Stimulated activated naive CD4-positive, alpha-beta T cell (primary cell): ENCODE measurements at regions not wholly inside any gene's neighbourhood (a gene's known extent, or its start where the extent isn't known, plus 50 kb on each side); places are given as distances from the start of the nearest gene placed in this dataset.
"Not testable (repeated sequence)": the region's sequence is repeated elsewhere in the genome, so short reads cannot be mapped to it uniquely, and the experiment has no call there.

ENCODE experiments used
- DNase-seq, 6 experiments: peaks; one replicate each; lab custom pipeline; 2025; lab: John Stamatoyannopoulos, UW

- no peak for DNase-seq
These were observed 539.5 kb downstream of the MATN1 start for GRCh38 chr1:30183895-30184294.

DNA sequence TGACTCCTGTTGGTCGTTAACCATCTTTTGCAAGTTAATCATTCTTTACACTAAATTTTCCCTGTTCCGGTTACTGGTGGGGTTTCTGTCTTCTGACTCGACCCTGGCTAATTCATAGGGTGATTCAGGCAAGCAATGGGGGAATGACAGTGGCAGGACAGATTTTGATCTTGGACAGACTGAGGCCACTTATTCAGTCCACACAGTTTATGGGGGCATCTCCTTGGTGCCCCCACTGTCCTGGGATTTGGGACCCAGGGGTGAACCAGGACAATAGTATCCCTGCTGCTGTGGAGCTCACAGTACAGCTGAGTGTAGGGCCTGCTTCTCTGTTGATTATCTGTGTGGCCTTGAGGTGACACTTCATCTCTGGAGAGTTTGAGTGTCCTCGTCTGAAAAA lies 540.4 kb downstream of the MATN1 start:
- no peak for DNase-seq

DNA sequence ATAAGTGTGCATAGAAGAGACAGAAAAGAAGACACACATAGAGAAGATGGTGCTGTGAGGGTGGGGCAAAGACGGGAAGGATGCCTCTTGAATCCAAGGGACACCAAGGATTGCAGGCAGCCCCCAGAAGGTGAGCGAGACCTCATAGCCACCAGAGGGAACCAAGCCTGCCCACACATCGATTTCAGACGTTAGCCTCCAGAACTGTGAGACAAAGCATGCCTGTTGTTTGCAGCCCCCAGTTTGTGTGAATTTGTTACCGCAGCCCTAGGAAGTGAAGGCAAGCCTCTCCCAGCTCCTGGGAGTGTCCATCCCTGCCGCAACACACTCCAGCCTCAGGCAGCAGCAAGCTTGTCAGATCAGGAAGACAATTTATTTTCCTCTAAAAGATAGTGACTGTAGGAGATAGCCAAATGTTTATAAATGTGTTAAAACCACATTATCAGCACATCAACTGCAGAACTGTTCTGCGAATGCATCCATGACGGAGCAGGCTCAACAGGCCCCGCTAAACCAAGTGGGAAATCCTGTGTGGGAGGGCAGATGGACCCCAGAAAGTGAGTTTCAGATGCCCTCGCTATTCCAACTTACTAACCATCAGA lies 543.3 kb downstream of the MATN1 start:
- DNase-seq = no peak

DNA sequence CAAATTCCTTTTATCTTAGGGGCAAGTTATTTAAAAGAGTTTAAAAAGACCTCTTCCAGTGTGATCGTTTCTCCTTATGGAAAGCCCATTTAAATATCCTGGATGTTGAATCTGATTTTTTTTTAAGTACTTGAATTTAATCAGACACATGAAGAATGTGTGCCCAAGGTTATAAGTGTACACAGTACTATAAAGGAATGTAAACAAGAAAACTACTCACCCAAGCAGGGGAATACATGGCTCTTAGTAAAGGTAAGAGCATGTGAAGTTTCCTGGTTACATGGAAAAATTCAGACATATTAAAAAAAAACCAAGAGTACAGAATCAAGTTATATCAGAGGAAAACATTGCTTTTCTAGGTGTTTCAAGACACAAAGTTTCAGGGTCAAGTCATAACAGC lies 546.9 kb downstream of the MATN1 start:
- DNase-seq = no peak

DNA sequence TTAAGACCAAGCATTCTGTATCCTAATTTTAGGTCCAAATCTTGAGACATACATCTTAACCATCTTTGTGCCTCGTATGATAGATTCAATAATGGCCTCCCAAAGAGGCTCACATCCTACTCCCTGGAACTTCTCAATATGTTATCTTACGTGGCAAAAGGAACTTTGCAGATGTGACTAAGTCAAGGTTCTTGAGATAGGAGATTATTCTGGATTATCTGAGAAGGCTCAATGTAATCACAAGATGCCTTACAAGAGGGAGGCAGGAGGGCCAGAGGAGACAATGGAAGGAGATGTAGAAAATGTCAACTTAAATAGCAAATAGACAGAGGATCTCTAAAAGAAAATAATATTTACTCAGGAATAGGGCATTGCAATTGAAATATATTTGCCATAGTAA lies 548.9 kb downstream of the MATN1 start:
- DNase-seq = no peak

DNA sequence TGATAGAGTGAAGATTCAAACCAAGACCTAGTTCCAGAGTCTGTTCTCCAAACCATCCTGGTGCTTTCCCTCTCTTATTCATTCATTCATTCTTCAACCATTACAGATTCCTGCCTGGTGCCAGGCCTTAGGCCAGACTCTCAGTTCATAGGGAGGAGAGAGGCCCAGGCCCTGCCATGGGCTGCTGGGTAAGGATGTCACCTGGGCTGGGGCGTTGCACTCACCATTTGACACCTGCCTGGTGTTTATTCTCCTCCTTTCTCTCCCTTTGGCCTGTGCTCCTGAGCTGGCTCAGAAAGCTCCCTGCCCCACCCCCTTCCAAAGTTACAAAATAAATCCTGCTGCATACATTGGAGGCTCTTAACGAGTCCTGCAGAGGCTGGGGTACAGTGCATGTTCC lies 549.8 kb downstream of the MATN1 start:
- DNase-seq = no peak

- DNase-seq = no peak
These were observed 550.6 kb downstream of the MATN1 start for GRCh38 chr1:30172757-30173156.

DNA sequence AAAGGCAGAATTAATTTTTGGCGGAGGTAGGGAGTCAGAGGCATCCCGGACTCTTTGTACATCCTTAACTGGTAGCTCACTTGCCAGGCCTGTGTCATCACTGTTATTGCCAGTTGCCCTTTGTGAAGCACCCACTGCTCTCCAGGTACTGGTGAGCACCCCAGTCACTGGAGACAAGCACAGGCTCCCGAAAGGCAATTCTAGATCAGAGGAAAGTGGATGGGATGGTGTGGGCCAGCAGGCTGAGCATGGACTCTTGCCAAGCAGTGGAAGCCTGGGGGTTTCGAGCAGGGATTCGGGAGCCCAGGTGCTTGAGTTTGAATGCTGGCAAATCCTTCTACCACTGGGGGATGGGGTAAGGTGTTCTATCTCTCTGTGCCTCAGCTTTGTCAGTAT lies 551.1 kb downstream of the MATN1 start:
- DNase-seq = no peak

- no peak for DNase-seq
These were observed 551.7 kb downstream of the MATN1 start for GRCh38 chr1:30171537-30172298.

GRCh38 chr1:30169269-30169668 lies 554.1 kb downstream of the MATN1 start:
- DNase-seq = no peak

DNA sequence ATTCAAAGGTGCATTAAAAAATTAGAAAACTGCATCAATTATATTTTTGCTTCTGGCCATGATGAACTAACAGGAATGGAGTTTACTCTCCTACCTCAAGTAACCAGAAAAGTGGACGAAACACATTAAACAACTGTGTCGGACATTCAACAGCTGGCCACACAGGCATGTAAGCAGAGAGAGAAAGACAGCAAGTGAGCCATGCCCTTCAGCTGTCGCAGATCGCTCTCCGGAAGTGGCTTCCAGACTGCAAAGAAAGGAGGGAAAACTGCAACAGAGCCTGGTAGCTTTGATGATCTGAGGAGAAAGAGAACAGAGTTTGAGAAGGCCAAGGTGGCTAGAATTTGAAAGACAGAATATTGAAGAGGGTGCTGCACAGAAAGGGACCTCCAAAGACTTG lies 557.2 kb downstream of the MATN1 start:
- DNase-seq = no peak

GRCh38 chr1:30165116-30165515 lies 558.3 kb downstream of the MATN1 start:
- no peak for DNase-seq

DNA sequence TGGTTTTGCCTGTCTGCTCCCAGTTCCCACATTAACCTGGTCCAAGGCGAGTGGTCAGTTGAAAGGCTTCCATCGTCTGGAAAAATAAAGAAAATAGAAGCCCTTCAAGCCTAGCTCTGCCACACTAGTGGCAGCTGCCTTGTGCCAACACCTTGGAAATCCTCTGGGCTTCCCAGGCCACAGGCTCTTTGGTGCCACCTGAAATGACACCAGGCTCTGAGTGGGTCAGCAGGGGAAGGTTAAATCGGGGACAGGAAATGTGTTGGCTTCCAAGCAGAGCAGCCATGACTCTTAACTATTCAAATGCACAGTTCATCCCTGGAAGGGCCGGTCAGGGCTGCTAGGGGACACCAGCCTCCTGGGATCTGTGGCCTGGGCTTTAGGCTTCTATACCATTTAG lies 558.7 kb downstream of the MATN1 start:
- no peak for DNase-seq

- no peak for DNase-seq
These were observed 560.8 kb downstream of the MATN1 start for GRCh38 chr1:30162565-30162964.

DNA sequence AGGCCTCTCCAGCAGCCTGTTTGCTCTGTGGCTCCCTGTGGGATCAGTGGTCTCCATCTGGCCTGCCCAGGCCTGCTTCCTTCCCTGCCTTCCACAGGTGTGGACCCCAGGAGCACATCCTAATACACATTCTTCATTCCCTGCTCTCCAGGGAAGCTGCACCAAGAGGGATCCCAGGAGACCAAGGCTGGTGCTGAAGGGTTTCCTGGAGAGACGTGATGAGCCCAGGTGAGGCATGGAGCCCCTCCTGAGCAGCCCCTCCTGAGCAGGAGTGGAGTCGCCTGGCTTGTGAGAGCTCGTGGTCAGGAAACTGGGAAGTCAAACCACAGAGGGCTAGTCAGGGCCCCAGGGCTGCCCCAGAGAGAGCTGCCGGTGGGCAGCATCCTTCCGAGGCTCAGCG lies 561.4 kb downstream of the MATN1 start:
- DNase-seq = no peak

DNA sequence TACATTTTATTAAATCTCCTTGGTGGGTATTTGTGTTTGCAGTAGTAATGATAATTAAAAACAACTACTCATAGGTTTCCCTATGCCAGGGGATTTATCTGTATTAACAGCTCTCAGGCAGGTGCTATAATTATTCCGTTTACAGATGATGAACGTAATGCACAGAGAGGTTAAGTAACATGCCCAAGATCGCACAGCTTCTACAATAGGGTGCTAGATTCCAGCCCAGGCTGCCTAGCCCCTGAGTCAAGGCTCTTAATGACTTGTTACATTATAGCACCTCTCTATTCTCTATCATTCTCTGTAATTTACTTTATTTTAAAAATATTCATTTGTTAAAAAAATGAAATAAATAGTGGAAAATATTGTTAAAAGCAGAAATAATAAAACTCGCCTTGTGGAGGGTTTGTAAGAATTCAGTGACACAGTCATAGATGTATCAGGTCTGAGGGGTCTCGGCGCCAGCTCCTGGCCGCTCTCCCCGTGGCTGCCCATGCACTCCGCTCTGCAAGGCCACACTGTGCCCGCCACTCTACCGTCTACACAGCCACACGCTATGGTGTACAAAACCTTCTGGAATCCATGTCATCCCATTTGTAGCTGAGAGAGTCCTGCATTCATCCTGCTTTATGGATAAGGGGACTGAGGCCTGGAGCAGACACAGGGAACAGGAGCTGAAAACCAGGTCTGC lies 562.2 kb downstream of the MATN1 start:
- DNase-seq = no peak

GRCh38 chr1:30159015-30159414 lies 564.4 kb downstream of the MATN1 start:
- DNase-seq = no peak

DNA sequence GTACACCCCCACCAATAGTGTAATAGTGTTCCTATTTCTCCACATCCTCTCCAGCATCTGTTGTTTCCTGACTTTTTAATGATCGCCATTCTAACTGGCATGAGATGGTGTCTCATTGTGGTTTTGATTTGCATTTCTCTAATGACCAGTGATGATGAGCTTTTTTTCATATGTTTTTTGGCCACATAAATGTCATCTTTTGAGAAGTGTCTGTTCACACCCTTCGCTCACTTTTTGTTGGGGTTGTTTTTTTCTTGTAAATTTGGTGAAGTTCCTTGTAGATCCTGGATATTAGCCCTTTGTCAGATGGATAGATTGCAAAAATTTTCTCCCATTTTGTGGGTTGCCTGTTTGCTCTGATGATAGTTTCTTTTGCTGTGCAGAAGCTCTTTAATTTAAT lies 567.7 kb downstream of the MATN1 start:
- not testable (repeated sequence) for DNase-seq

DNA sequence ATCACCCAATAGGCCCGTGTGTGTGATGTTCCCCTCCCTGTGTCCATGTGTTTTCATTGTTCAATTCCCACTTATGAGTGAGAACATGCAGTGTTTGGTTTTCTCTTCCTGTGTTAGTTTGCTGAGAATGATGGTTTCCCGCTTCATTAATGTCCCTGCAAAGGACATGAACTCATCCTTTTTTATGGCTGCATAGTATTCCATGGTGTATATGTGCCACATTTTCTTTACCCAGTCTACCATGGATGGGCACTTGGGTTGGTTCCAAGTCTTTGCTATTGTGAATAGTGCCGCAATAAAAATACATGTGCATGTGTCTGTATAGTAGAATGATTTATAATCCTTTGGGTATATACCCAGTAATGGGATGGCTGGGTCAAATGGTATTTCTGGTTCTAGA lies 568.1 kb downstream of the MATN1 start:
- not testable (repeated sequence) for DNase-seq

GRCh38 chr1:30153743-30154449 lies 569.5 kb downstream of the MATN1 start:
- DNase-seq = no peak

- DNase-seq = no peak
These were observed 571.6 kb downstream of the MATN1 start for GRCh38 chr1:30151826-30152225.

- no peak for DNase-seq
These were observed 572.3 kb downstream of the MATN1 start for GRCh38 chr1:30151119-30151518.

DNA sequence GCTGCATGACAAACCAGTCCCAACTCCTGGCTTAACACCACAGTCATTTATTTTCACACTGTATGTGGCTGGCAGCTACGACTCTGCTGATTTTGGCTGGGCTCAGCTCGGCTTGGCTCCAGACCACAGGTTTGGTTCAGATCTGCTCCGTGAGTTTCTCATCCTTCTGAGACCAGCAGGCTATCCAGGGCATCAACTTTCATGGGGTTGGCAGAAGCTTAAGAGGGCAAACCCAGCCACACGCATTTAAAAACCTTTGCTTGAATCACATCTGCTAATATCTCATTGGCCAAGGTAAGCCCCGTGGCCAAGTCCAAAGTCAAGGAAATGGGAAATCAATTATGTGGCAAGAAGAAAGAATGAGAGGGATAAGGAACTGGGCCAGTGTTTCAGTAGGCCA lies 574.2 kb downstream of the MATN1 start:
- DNase-seq = no peak
